Upper lobe of left lung (tissue), 4 donors: ENCODE measurements at regions not wholly inside any gene's neighbourhood (a gene's known extent, or its start where the extent isn't known, plus 50 kb on each side); places are given as distances from the start of the nearest gene placed in this dataset.

Experiments used
- POLR2AphosphoS5 ChIP-seq, 2 donors: sonication (generic); formaldehyde crosslinking; IDR thresholded peaks; one replicate each; pipeline ENCODE4 v1.5.1; 2017; ENCODE audit warnings: antibody characterized with exemption in 2 of 2
- TF ChIP-seq, protein P1 (sequence below), 6 experiments: fragments of 450-650 bp in 4 of 6; fragments of 200-600 bp in 2 of 6; sonication (generic) in 2 of 6; IDR thresholded peaks; one replicate each; pipeline ENCODE4 v1.5.1; 2016 to 2019; ENCODE audit warnings: antibody characterized with exemption in 6 of 6

DNA sequence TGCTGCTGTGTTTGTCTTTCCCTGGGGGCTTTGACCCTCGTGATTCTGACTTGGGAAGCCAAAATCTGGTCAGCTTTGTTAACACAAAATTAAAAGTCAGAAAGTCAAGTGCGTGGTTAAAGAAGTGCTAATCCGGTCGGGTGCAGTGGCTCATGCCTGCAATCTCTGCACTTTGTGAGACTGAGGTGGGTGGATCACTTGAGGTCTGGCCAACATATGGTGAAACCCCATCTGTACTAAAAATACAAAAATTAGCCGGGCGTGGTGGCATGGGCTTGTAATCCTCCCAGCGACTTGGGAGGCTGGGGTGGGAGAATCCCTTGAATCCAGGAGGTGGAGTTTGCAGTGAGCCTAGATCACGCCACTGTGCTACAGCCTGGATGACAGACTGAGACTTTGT lies 844.6 kb downstream of the VRK1 start:
- TF ChIP-seq, protein P1, sequence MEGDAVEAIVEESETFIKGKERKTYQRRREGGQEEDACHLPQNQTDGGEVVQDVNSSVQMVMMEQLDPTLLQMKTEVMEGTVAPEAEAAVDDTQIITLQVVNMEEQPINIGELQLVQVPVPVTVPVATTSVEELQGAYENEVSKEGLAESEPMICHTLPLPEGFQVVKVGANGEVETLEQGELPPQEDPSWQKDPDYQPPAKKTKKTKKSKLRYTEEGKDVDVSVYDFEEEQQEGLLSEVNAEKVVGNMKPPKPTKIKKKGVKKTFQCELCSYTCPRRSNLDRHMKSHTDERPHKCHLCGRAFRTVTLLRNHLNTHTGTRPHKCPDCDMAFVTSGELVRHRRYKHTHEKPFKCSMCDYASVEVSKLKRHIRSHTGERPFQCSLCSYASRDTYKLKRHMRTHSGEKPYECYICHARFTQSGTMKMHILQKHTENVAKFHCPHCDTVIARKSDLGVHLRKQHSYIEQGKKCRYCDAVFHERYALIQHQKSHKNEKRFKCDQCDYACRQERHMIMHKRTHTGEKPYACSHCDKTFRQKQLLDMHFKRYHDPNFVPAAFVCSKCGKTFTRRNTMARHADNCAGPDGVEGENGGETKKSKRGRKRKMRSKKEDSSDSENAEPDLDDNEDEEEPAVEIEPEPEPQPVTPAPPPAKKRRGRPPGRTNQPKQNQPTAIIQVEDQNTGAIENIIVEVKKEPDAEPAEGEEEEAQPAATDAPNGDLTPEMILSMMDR (IDR thresholded peaks at IDR 0.05): no peak
- TF ChIP-seq POLR2AphosphoS5 (IDR thresholded peaks at IDR 0.05): no peak
